GM23338 (cell line): ENCODE measurements at regions not wholly inside any gene's neighbourhood (a gene's known extent, or its start where the extent isn't known, plus 50 kb on each side); places are given as distances from the start of the nearest gene placed in this dataset.
A peak's percentile ranks its signal among the peaks of the same experiment; 100 is the strongest.

Experiments
- ATAC-seq: fragments of 200-7000 bp; cut with Tn5 transposase; 3 replicates; pipeline ENCODE4 v1.9.1; 2020
- DNase-seq: peaks from one replicate; pipeline ENCODE4 v3.0.0-alpha.2; 2015; ENCODE audit warnings: low spot score
- H2AFZ ChIP-seq: fragments of 200-600 bp; sonication (generic); 2 replicates; pipeline ENCODE4 v1.8.0; 2016; ENCODE audit warnings: antibody characterized with exemption, mild to moderate bottlenecking, moderate library complexity
- H3F3A ChIP-seq: fragments of 200-600 bp; sonication (generic); replicated peaks from 2 replicates; pipeline ENCODE4 v1.8.0; 2017; ENCODE audit warnings: antibody characterized with exemption, mixed run types, low read depth
- H3K27ac ChIP-seq: fragments of 200-600 bp; sonication (generic); 2 replicates; pipeline ENCODE4 v1.6.1; 2016; ENCODE audit warnings: low read depth
- H3K27me3 ChIP-seq: fragments of 200-600 bp; sonication (generic); 2 replicates; pipeline ENCODE4 v1.8.0; 2016; ENCODE audit warnings: mild to moderate bottlenecking, mixed run types, moderate library complexity; ENCODE audit not compliant: insufficient read depth
- H3K36me3 ChIP-seq: fragments of 200-600 bp; sonication (generic); 2 replicates; pipeline ENCODE4 v1.8.0; 2016; ENCODE audit warnings: mild to moderate bottlenecking; ENCODE audit not compliant: insufficient read depth
- H3K4me1 ChIP-seq: fragments of 200-600 bp; sonication (generic); 2 replicates; pipeline ENCODE4 v1.8.0; 2016; ENCODE audit warnings: mild to moderate bottlenecking, moderate library complexity; ENCODE audit not compliant: insufficient read depth
- H3K4me2 ChIP-seq: fragments of 200-600 bp; sonication (generic); 2 replicates; pipeline ENCODE4 v1.7.1; 2017; ENCODE audit warnings: mixed run types
- H3K4me3 ChIP-seq: fragments of 200-600 bp; sonication (generic); 2 replicates; pipeline ENCODE4 v1.6.1; 2016; ENCODE audit warnings: mixed run types
- H3K79me2 ChIP-seq: fragments of 200-600 bp; sonication (generic); replicated peaks from 2 replicates; pipeline ENCODE4 v1.8.0; 2017; ENCODE audit warnings: mild to moderate bottlenecking; ENCODE audit not compliant: insufficient read depth
- H3K9me2 ChIP-seq: fragments of 200-600 bp; sonication (generic); 2 replicates; pipeline ENCODE4 v1.8.0; 2017; ENCODE audit not compliant: insufficient read depth
- H4K20me1 ChIP-seq: fragments of 200-600 bp; sonication (generic); replicated peaks from 2 replicates; pipeline ENCODE4 v1.8.0; 2017; ENCODE audit warnings: mild to moderate bottlenecking; ENCODE audit not compliant: insufficient read depth
- H3K27ac Mint-ChIP-seq: 2 replicates; pipeline ENCODE4 v1.8.0; 2020; ENCODE audit warnings: inconsistent platforms, mild to moderate bottlenecking, moderate library complexity, mixed read lengths
- H3K27me3 Mint-ChIP-seq: 3 replicates; pipeline ENCODE4 v1.8.0; 2022; ENCODE audit warnings: low read depth, mild to moderate bottlenecking, moderate library complexity, mixed read lengths, inconsistent platforms; ENCODE audit not compliant: insufficient read depth, poor library complexity
- H3K36me3 Mint-ChIP-seq: 3 replicates; pipeline ENCODE4 v1.8.0; 2021; ENCODE audit warnings: low read depth, mild to moderate bottlenecking, inconsistent platforms, moderate library complexity, mixed read lengths
- H3K4me1 Mint-ChIP-seq: 3 replicates; pipeline ENCODE4 v1.8.0; 2020; ENCODE audit warnings: mild to moderate bottlenecking, inconsistent platforms, mixed read lengths
- H3K4me3 Mint-ChIP-seq: 3 replicates; pipeline ENCODE4 v1.8.0; 2021; ENCODE audit warnings: moderate library complexity, mild to moderate bottlenecking, inconsistent platforms, mixed read lengths
- H3K9me3 Mint-ChIP-seq: 3 replicates; pipeline ENCODE4 v1.8.0; 2020; ENCODE audit warnings: moderate library complexity, mild to moderate bottlenecking, inconsistent platforms, mixed read lengths
- CREB1 ChIP-seq: fragments of 250-450 bp; sonication (Bioruptor Pico); IDR thresholded peaks from 2 replicates; pipeline ENCODE4 v1.5.0; 2020; ENCODE audit warnings: low read depth, mild to moderate bottlenecking, moderate library complexity
- CTCF ChIP-seq, 2 experiments: fragments of 200-600 bp in 1 of 2; sonication (generic) in 1 of 2; conservative IDR thresholded peaks; 2 replicates each; pipeline versions ENCODE4 v1.5.1 to v1.6.1; 2016 to 2017; ENCODE audit warnings: antibody characterized with exemption in 2 of 2, low read depth in 2 of 2, mild to moderate bottlenecking in 2 of 2, moderate library complexity in 1 of 2
- EZH2 ChIP-seq: fragments of 200-600 bp; sonication (generic); IDR thresholded peaks from one replicate; pipeline ENCODE4 v1.8.0; 2017; ENCODE audit warnings: antibody characterized with exemption, mild to moderate bottlenecking, low read depth; ENCODE audit not compliant: unreplicated experiment
- EZH2phosphoT487 ChIP-seq: fragments of 200-600 bp; sonication (generic); IDR thresholded peaks from one replicate; pipeline ENCODE4 v1.8.1; 2018; ENCODE audit warnings: antibody characterized with exemption; ENCODE audit not compliant: unreplicated experiment
- NANOG ChIP-seq: IDR thresholded peaks from 2 replicates; pipeline ENCODE4 v1.6.1; 2016; ENCODE audit warnings: antibody characterized with exemption, borderline replicate concordance
- POLR2AphosphoS5 ChIP-seq: IDR thresholded peaks from 2 replicates; pipeline ENCODE4 v1.6.1; 2016; ENCODE audit warnings: antibody characterized with exemption, low read depth
- STAT1 ChIP-seq: IDR thresholded peaks from one replicate; pipeline ENCODE4 v1.6.1; 2016; ENCODE audit warnings: antibody characterized with exemption; ENCODE audit not compliant: unreplicated experiment
- TF ChIP-seq, protein P1 (sequence below): IDR thresholded peaks from one replicate; pipeline ENCODE4 v1.6.1; 2018; ENCODE audit warnings: antibody characterized with exemption; ENCODE audit not compliant: unreplicated experiment
- TF ChIP-seq, protein P2 (sequence below): IDR thresholded peaks from 2 replicates; pipeline ENCODE4 v1.6.1; 2016; ENCODE audit warnings: antibody characterized with exemption

GRCh38 chr5:135150767-135151166 lies 116.7 kb upstream of the PITX1 start:
- no peaks in the 10 kb centered on the region for H3K27me3 ChIP-seq
- no peak overlapping the region for H3K27ac Mint-ChIP-seq
- H3K9me3 Mint-ChIP-seq = peaks cover 10% of the 10 kb centered on the region
- TF ChIP-seq CTCF (conservative IDR thresholded peaks at IDR 0.05; ENCODE audit: low read depth in 2 of 2) (no peak), CREB1 (CRISPR knock-in tag) (no peak), EZH2 (no peak), EZH2phosphoT487 (no peak), NANOG (no peak), POLR2AphosphoS5 (no peak), STAT1 (no peak)
- TF ChIP-seq, protein P1, sequence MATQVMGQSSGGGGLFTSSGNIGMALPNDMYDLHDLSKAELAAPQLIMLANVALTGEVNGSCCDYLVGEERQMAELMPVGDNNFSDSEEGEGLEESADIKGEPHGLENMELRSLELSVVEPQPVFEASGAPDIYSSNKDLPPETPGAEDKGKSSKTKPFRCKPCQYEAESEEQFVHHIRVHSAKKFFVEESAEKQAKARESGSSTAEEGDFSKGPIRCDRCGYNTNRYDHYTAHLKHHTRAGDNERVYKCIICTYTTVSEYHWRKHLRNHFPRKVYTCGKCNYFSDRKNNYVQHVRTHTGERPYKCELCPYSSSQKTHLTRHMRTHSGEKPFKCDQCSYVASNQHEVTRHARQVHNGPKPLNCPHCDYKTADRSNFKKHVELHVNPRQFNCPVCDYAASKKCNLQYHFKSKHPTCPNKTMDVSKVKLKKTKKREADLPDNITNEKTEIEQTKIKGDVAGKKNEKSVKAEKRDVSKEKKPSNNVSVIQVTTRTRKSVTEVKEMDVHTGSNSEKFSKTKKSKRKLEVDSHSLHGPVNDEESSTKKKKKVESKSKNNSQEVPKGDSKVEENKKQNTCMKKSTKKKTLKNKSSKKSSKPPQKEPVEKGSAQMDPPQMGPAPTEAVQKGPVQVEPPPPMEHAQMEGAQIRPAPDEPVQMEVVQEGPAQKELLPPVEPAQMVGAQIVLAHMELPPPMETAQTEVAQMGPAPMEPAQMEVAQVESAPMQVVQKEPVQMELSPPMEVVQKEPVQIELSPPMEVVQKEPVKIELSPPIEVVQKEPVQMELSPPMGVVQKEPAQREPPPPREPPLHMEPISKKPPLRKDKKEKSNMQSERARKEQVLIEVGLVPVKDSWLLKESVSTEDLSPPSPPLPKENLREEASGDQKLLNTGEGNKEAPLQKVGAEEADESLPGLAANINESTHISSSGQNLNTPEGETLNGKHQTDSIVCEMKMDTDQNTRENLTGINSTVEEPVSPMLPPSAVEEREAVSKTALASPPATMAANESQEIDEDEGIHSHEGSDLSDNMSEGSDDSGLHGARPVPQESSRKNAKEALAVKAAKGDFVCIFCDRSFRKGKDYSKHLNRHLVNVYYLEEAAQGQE = no peak
- TF ChIP-seq, protein P2, sequence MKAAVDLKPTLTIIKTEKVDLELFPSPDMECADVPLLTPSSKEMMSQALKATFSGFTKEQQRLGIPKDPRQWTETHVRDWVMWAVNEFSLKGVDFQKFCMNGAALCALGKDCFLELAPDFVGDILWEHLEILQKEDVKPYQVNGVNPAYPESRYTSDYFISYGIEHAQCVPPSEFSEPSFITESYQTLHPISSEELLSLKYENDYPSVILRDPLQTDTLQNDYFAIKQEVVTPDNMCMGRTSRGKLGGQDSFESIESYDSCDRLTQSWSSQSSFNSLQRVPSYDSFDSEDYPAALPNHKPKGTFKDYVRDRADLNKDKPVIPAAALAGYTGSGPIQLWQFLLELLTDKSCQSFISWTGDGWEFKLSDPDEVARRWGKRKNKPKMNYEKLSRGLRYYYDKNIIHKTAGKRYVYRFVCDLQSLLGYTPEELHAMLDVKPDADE = no peak
- no peak for ATAC-seq
- H3K4me3 ChIP-seq = no peak overlapping the region
- H4K20me1 ChIP-seq = no peaks in the 10 kb centered on the region
- peak overlapping the region; percentile 63; the same call in 1 of the 2 replicates for H2AFZ ChIP-seq
- H3K4me1 ChIP-seq = 0 out of 2 replicates have a peak, but pooled peaks cover 4% of the 10 kb centered on the region
- peaks cover 16% of the 10 kb centered on the region; the same call in 1 of the 2 replicates for H3K9me2 ChIP-seq
- no peaks in the 10 kb centered on the region for H3F3A ChIP-seq
- H3K36me3 ChIP-seq = no peaks in the 10 kb centered on the region
- no peak overlapping the region for H3K4me2 ChIP-seq
- no peak for DNase-seq
- H3K27ac ChIP-seq = no peak overlapping the region
- H3K36me3 Mint-ChIP-seq = no peaks in the 10 kb centered on the region
- peaks cover 12% of the 10 kb centered on the region for H3K4me1 Mint-ChIP-seq
- H3K79me2 ChIP-seq = no peaks in the 10 kb centered on the region
- peaks cover 3% of the 10 kb centered on the region for H3K27me3 Mint-ChIP-seq
- H3K4me3 Mint-ChIP-seq = no peak overlapping the region
